Stomach (tissue), 4 donors: ENCODE measurements at regions not wholly inside any gene's neighbourhood (a gene's known extent, or its start where the extent isn't known, plus 50 kb on each side); places are given as distances from the start of the nearest gene placed in this dataset.

ENCODE experiments used
- CTCF ChIP-seq, 7 experiments: fragments of 450-650 bp in 4 of 7; fragments of 200-600 bp in 3 of 7; sonication (generic) in 3 of 7; IDR thresholded peaks; one replicate each; pipeline ENCODE4 v1.5.1; 2016 to 2019; ENCODE audit warnings: antibody characterized with exemption in 7 of 7, control low read depth in 2 of 7, mild to moderate bottlenecking in 1 of 7
- EP300 ChIP-seq: sonication (generic); formaldehyde crosslinking; IDR thresholded peaks from one replicate; pipeline ENCODE4 v1.6.1; 2017; ENCODE audit warnings: antibody characterized with exemption
- POLR2A ChIP-seq, 4 donors: fragments of 450-650 bp; IDR thresholded peaks; one replicate each; pipeline ENCODE4 v1.6.1; 2016; ENCODE audit warnings: antibody characterized with exemption in 4 of 4, control low read depth in 2 of 4, mild to moderate bottlenecking in 1 of 4, moderate library complexity in 1 of 4
- POLR2AphosphoS5 ChIP-seq, 3 donors: sonication (generic); formaldehyde crosslinking; IDR thresholded peaks; one replicate each; pipeline ENCODE4 v1.6.1; 2016; ENCODE audit warnings: antibody characterized with exemption in 3 of 3

DNA sequence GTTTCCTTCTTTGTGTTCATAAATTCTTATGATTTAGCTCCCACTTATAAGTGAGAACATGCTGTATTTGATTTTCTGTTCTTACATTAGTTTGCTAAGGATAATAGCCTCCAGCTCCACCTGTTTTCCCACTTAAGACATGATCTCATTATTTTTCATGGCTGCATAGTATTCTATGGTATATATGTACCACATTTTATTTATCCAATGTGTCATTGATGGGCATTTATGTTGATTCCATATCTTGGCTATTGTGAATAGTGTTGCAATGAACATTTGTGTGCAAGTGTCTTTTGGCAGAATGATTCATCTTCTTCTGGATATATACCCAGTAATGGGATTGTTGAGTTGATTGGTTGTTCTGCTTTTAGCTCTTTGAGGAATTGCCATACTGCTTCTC lies 1234.8 kb downstream of the ADGRL3 start:
- no peak for TF ChIP-seq CTCF (IDR thresholded peaks at IDR 0.05)
- no peak for TF ChIP-seq POLR2A (IDR thresholded peaks at IDR 0.05)
- TF ChIP-seq POLR2AphosphoS5 (IDR thresholded peaks at IDR 0.05): no peak
- TF ChIP-seq EP300: no peak
